ENCODE measurements at regions not wholly inside any gene's neighbourhood (a gene's known extent, or its start where the extent isn't known, plus 50 kb on each side); places are given as distances from the start of the nearest gene placed in this dataset.

DNA sequence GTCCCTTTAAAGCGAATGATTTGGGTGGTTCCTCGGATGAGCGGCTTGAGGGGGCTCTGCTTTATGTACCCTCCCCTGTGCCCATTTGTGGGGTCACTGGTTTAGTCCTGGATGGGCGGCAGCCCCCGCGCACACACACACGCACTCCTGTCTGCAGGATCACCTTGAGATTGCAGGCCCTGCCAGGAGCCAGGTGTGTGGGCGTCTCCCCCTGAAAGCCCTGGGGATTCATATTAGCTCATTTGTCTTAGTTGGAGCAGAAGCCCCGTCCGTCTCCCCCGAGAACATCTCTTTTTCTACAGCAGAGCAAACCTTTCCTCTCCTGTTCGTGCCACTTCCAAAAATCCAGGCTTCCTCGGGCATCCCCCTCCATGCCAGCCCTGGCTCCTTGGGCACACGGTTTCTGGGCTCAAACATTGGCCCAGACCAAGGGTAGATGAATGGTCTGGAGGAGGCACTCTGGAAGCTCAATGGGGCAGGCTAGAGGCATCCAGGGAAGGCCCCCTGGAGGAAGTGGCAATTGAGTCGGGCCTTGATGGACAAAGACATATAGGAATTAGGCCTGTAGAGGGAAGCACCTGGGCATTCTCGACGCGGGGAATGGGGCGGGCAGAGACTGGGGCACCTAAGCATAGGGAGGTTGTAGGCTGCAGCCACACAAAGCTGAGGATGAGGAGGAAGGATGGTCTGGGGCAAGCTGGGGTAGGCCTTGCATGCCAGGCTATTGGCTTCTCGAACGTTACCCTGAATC is 218.5 kb upstream of the GSE1 start:
- DNase-seq, result no peak

DNA sequence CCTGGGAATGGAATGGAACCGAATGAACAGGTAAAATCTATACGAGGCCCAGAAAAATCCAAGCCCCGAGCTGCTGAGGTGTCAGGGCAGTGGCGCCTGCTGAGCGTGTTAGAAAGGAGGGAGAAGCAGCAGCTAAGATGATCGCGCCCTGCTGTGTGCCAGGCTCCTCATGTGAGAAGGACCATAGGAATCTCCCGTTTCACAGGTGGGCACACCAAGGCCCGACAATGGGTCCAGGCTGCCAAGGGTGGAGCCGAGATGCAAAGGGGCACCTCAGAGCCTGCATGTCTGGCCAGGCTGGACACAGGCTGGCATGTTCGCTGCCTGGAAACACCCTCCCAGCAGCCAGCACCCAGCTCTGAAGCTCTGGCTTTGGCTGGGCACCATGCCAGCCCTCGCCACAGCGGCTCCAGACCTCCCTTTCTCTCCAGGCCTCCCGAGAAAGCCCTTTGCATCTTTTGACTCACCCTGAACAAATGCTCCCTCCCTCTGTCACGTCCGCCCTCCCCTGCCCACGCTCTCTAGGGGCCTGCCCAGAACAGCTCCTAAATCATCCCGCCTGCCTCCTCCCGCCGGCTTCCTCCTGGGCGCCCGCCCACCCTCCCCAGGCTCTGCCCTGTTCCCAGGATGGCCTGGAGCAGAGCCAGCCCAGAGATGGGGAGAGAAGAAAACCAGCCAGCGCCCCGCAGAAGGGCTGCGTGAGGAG is 217.8 kb upstream of the GSE1 start:
- no peak for DNase-seq

DNA sequence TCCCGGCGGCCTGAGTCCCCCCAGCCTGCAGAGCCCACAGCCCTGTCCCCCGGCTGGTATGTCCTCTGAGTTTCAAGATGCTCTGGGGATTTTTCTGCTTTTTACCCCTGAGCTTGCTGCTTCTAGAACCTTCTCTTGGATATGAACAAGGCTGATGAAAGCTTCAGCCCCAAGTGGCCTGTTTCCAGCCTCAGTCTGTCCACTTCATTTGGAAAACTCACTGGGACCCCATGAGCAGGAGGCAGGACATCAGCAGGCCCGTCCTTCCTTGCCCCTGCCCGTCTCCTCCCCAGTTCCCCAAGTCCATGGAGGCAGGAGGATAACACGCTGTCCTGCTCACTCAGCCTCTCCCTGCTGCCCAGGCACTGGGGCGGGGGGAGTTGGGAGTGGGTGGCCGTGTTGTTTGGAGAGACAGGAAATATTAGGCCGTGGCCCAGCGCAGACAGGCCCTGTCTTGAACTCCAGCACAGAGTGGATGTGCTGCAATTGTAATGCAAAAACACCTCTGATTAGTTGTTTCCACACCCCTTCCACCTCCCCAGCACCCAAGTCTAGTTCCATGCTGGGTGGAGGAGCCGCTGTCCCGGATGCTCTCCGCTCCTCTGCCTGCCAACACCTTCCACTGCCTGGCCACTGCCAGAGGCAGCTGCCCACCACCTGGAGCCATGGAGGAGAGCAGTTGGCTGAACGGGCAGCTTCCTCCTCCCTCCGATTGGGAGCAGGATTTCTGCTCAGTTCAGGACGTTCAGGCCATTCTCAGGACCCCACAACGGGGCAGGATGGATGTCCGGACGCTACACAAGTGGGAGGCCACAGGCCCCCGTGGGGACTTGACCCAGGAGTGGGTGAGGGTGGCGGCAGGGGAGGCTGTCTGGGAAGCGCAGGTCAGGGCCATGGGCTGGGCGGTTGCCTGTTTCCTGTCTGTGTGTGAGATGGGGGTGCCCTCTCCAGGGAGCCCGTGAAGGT is 216.9 kb upstream of the GSE1 start:
- DNase-seq, result no peak

DNA sequence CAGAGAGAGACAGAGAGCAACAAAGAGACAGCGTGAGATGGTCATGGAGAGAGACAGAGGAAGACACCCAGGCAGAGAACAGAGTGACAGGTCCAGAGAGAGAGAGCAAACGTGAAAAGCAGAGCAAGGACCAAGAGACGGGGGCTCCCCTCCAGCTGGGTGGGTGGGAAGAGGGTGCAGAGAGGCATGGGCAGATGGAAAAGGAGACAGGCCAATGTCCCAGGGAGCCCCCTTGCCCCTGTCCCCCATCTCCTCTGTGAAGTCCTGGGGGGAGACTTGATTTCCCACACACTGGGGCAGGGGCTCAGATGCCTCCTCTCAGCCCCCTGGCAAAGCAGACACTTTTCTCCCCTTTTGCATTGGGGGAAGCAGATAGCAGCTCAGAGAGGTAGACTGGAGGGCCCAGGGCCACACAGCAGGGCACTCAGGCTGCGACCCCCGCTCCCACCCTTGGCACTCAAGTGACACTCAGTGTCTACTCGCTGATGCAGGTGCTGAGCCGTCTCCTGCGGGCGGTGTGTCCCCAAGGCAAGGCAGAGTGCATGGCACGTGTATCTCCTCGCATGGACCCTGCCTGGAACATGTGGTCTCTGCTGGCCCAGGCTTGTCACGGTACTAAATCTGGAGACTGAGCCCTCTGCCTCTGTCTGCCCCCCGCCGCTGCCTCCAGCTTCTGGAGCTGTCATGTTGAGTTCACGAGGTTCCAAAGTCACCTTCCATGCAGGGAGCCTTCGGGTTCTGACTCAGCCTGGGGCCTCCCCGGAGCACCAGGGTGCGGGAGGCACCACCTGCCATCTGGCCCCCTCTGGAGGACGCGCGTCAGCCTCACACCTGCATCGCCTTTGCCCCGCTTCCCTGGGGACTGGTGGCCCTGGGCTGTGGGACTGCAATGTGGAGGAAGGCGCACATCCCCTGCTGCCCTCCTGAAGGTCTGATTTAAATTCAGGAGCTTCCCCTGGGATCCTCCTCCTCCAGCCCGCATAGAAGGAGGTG is 215.9 kb upstream of the GSE1 start:
- no peak for DNase-seq

DNA sequence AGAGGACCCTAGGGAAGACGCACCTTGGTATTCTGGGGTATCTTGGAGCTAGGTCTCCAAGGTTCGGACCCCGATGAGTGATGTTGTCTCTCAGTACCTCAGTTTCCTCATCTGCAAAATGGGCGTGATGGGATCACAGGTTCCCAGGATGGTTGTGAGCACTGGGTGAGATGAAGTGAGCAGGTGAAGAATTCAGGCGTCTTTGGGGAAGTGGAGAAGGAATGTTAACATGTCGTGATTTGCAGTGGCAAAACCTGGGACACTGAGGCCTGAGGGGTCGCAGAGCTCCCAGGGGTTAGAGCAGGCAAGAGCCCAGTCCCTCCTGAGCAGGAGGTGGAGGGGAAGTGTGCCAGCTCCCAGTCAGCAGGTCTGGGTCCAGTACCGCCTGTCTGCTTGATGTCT is 215.1 kb upstream of the GSE1 start:
- no peak for DNase-seq

DNA sequence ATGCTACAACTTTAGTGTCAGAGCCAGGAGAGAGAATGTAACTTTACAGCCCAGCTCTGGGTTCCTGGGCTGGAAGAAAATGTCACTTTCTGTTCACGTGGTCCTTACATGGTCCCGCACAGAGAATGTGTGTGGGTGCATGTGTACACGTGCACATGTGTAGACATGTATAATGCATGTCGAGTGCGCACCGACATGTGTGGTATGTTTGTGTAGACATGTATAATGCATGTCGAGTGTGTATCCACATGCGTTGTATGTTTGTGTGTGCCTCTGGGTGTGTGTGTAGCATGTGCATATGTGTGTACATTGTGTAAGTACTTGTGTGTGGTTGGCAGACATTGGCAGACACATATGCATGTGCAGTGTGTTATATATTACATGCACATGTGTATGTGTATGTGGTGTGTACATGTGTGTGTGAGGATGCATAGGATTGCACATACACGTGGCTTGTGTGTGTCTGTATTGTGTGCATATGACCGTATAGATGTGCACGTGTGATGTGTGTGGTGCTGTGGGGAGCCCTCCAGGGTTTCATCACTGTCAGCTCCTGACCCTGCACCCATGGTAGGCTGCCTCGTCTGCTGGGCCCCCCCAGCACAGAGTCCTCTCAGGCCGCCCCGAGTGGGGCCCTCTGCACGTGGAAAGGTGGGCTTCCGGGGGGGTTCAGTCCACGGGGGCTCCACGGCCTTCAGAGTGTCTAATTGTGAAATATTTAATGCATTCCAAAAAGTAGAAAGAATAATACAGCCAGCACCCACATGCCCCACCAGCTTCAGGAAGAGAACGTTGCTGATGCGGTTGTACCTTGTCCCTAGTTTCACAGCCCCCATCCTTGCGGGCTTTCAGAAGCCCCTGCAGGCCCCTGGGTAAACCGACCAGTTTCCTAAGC is 214.2 kb upstream of the GSE1 start:
- DNase-seq, result no peak

DNA sequence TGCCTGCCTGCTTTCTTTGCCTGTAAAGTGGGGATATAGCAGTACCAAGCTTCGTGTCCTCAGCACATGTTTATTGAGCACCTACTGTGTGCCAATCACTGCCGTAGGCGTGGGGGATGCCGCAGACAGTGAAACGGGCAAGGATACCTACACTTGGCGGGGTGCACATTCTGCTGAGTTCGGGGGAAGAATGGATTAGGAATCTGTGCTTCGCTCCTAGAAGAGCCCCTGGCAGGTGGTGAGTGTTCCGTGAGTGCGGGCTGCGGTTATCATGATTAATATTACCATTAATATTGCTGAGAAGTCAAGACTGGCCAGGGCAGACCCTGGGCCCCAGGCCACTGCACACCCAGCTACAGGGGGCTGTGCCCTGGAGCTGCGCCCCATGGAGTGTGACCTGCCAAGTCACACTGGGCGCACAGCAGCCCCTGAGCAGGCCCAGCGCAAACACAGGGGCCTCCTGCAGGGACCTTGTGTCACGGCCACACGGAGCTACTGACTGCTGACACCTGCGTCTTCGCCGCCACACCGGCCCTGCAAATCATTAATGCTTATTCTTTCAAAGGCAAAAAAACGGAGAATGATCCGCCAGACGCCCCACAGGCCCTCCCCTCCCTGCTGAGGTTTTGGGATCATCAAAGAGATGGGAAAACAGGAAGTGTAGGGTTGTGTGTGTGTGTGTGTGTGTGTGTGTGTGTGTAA is 213.4 kb upstream of the GSE1 start:
- no peak for DNase-seq

DNA sequence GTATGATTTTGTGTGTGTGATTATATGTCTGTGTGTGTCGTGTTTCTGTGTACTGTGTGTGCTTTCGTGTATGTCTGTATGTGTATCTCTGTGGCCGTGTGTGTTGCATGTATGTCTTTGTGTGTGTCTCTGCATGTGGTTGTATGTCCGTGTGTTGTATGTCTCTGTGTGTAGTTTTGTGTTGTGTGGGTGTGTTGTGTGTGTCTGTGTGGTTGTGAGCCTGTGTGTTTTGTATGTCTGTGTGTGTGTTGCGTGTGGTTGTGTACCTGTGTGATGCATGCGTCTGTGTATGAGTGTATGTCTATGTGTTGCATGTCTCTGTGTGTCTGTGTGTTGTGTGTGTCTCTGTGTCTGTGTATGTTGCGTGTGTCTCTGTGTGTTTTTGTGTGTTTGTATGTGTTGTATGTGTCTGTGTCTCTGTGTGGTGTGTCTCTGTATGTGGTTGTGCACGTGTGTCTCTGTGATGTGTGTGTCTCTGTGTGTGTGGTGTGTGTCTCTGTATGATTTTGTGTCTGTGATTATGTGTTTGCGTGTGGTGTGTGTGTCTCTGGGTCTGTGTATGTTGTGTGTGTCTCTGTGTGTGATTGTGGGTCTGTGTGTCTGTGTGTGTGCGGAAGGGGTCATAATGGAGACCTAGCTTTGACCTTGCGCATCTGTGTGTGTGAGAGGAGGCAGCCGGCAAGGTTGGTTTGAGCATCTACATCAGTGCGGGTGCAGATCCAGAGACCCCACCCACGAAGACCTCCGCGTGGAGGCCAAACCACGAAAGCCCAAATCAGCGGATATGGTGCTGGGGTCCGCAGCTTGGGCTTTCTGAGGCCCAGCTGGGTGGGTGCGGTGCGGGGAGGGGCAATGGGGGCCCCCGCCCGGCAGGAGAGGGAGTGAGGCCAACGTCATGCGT is 212.6 kb upstream of the GSE1 start:
- DNase-seq, result no peak

DNA sequence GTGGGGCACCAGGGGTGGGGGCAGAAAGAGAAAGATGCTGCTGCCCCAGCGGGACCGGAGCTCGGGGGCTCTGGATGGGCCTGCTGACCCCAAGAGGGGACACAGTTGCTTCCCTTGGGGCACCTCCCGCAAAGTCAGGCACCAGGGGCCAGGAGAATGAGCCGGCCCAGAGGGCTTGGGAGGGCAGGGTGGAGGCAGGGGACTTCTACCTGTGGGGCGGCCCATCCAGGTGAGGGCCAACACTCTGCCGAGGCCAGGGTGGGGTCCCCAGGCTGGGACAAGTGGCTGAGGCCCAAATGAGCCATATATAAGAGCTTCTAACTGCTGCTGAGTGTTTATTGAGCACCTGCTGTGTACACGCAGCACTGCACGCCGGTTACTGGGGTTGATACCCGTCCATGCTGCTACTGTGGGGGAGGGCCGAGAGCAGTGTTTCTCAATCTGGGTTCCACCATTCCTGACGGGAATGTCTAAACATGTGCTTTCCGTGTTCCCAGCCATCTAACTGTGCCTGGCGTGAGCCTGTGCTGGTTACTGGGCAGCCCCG is 211.7 kb upstream of the GSE1 start:
- DNase-seq, result no peak

DNA sequence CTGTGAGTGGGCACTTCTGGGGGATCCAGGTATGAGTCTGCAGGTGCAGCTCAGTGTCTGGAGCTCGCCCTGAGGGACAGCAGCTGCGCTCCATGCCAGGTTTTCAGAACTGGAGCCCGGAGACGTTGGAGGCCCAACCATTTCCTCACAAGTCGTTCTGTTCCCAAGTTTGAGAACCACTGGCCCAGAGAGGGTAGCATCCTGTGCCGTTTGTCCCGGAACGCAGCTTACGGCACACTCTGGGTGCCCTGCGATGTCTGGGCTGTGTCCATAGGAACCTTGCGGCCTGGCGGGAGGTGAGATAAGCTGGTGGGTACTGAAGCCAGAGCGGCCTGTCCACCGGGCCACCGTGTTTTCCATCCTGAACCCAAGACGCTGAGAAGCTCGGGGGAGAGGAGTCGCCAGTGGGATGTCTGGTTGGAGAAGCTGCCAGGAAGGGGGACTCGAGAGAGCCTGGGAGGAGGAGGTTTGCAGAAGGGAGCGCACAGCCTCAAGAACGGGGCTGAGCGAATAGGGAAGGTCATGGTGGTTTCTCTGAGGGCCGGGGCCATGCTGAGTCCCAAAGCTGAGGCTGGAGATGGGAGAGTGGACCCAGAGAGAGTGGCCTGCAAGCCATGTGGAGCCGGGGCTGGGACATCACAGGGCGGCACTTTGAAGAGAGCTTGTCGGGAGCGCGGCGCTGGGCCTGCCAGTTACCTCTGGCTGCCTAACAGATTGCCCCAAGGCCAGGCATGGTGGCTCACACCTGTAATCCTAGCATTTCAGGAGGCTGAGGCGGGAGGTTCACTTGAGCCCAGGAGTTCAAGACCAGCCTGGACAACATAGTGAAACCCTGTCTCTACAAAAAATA is 211.0 kb upstream of the GSE1 start:
- DNase-seq, result no peak

DNA sequence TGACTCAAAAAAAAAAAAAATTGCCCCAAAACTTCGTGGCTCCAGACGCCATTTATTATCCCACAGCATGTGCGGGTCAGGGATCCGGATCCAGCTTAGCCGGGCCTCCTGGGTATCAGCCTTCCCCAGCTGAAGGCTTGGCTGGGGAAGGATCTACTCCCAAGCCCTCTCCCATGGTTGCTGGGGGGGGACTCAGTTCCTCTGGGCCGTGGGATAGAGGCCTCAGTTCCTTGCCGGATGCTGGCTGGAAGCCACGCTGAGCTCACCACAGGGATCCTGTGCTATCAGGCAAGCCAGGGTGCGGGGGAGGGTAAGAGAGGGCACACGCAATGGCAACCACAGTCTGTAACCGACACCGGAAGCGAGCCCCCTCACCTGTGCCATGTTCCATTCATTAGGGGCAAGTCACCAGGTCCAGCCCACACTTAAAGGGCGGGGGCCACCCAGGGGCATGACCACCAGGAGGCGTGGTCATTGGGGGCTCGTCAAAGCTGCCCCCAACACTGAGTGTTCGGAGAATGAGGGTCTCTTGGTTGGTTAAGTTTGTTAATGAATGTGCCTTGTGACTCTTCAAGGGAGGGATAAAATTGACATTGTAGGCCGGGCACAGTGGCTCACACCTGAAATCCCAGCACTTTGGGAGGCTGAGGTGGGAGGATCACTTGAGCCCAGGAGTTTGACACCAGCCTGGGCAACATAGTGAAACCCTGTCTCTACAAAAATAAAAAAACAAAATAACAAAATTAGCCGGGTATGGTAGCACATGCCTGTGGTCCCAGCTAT is 210.0 kb upstream of the GSE1 start:
- DNase-seq, result no peak

DNA sequence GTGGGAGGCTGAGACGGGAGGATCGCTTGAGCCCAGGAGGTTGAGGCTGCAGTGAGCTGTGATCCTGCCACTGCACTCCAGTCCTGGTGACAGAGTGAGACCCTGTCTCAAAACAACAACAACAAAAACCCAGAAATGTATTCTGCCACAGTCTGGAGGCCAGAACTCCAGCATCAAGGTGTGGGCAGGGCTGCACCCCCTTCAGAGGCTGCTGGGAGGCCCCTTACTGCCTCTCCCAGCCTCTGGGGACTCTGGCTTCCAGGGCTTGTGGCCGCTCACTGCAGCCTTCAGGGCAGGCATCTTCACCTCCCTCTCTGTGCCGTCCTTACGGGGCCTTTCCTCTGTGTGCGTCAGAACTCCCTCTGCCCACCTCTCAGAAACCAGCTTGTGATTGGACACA is 209.4 kb upstream of the GSE1 start:
- DNase-seq, result no peak

DNA sequence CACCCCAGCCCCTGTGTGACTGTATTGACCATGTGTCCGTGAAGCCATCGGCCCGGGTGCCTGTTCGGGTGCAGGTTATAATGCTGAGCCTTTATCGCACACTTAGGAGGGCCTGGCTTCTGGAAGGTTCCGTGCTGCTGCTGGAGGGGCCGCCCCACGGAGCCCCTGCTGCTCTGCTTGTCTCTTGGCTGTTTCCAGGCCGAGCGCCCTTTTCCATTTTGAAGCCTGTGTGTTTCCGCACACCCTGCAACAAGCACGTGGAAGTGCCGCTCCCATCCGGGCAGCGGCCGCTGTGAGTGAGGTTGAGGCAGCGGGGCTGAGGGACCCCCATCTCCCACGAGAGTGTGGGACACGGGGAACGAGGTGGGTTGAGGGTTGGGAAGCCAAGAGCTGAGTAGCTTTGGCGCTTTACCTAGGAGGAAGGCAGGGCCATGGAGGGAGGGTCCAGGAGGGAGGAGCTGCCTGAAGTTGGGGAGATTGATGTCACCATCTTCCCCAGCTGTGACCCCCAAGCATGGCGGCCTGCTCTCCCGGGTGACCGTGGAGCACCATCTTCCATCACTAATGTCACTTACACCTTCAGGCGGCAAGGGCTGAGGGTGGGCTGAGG is 200.1 kb upstream of the GSE1 start:
- no peak for DNase-seq

DNA sequence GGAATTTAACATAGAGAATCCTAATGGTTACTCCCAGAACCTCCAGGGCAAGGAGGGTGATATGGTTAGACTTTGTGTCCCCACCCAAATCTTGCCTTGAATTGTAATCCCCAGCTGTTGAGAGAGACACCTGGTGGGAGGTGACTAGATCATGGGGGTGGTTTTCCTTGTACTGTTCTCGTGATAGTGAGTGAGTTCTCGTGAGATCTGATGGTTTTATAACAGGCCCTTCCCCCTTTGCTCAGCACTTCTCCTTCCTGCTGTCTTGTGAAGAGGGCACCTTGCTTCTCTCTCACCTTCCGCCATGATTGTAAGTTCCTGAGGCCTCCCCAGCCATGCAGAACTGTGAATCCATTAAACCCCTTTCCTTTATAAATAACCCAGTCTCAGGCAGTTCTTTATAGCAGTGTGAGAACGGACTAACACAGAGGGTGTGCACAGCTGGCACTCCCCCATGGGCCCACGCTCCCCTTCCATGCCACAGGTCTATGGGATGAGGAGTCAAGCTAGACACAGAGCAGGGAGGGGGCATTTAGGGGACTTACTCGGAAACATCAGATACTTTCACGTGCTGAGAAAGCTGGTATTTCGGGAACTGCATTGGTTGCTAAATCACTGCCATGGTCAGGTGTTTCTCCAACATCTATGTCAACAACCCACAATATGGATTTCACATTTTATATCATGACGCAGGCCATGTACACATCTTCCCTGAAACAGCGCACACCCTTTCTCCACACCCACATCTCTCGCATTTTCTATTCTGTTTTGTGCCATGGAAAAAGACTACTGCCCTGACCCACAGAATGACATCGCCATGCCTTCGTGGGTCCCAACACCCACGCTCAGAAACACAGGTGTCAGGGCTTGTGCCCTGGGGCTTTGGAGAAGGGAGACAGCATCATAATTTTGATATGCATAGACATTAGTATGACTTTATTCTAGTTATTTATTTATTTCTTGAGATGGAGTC is 199.1 kb upstream of the GSE1 start:
- no peak for DNase-seq
